Subcutaneous abdominal adipose tissue (tissue), 5 donors: ENCODE measurements at regions not wholly inside any gene's neighbourhood (a gene's known extent, or its start where the extent isn't known, plus 50 kb on each side); places are given as distances from the start of the nearest gene placed in this dataset.

Experiments
- H3K27ac ChIP-seq: one replicate; pipeline ENCODE4 v1.7.0; 2013; ENCODE audit warnings: low read depth, mild to moderate bottlenecking, inconsistent platforms, low read length, moderate library complexity
- H3K27me3 ChIP-seq, 5 donors: one replicate each; pipeline ENCODE4 v1.7.0; 2013; ENCODE audit warnings: low read length in 5 of 5, inconsistent platforms in 1 of 5; ENCODE audit not compliant: control insufficient read depth in 5 of 5, insufficient read depth in 4 of 5
- H3K36me3 ChIP-seq, 5 donors: one replicate each; pipeline ENCODE4 v1.7.0; 2013; ENCODE audit warnings: low read length in 5 of 5; ENCODE audit not compliant: control insufficient read depth in 5 of 5, insufficient read depth in 5 of 5
- H3K4me1 ChIP-seq, 5 donors: one replicate each; pipeline ENCODE4 v1.7.0; 2013; ENCODE audit warnings: low read length in 5 of 5, mild to moderate bottlenecking in 3 of 5, moderate library complexity in 1 of 5; ENCODE audit not compliant: control insufficient read depth in 5 of 5, insufficient read depth in 5 of 5
- H3K4me3 ChIP-seq, 5 donors: one replicate each; pipeline ENCODE4 v1.7.0; 2013; ENCODE audit warnings: low read length in 5 of 5, low read depth in 1 of 5
- H3K9ac ChIP-seq, 5 donors: one replicate each; pipeline ENCODE4 v1.7.0; 2013; ENCODE audit warnings: low read length in 5 of 5, mild to moderate bottlenecking in 4 of 5, moderate library complexity in 3 of 5
- H3K9me3 ChIP-seq, 5 donors: one replicate each; pipeline ENCODE4 v1.7.0; 2013; ENCODE audit warnings: low read length in 5 of 5; ENCODE audit not compliant: control insufficient read depth in 5 of 5
- donor health status: healthy.
- donor health status: healthy.
- donor health status: healthy.
- donor health status: healthy.
- donor health status: healthy.

DNA sequence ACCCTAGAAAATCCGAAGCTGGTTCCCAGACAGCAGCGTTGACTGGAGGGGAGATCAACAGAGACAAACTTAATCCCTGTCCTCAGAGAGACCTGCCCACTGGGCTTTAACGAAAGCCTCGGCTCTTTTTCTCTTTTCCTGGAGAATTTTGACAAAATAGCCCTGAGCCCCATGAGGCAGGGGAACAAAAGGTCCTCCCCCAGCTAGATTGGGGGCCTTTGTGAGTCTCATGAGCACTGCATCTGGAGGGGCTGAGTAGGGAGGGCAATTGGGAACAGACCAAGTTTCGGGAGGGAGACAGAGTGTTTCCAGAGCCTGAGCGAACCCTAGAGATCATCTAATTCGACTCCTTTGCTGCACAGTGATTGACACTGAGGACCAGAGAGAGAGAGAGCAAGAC is 123.9 kb upstream of the HAAO start:
- Histone ChIP-seq H3K4me3 (no peak overlapping the region), H3K9ac (no peak overlapping the region), H3K27ac (no peak overlapping the region), H3K27me3 (no peaks in the 10 kb centered on the region), H3K36me3 (no peaks in the 10 kb centered on the region), H3K4me1 (peaks cover 6 to 49% (median 23%) of the 10 kb centered on the region in 5 donors), H3K9me3 (no peaks in the 10 kb centered on the region)

DNA sequence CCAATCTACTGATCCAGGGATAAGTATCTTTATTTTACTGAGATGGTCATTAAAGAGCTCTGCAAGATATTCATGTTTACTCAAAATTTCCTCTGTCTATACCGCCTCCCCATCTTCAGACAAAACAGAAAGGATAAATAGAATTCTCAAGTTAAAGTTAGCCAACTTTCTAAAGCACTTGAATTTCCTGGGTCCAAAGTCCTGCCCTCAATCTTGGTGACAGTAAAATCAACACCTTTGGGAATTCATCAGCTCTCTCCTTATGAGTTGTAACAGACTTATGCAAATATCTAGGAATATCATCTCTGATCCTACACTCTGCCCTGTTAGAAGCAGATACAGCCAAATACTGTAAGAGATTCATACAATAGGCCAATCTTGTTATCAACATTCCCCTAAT is 122.5 kb upstream of the HAAO start:
- Histone ChIP-seq H3K4me3 (no peak overlapping the region), H3K9ac (no peak overlapping the region), H3K4me1 (peaks cover 6 to 45% (median 28%) of the 10 kb centered on the region in 5 donors), H3K27me3 (no peaks in the 10 kb centered on the region), H3K9me3 (no peaks in the 10 kb centered on the region), H3K27ac (no peak overlapping the region), H3K36me3 (no peaks in the 10 kb centered on the region)

DNA sequence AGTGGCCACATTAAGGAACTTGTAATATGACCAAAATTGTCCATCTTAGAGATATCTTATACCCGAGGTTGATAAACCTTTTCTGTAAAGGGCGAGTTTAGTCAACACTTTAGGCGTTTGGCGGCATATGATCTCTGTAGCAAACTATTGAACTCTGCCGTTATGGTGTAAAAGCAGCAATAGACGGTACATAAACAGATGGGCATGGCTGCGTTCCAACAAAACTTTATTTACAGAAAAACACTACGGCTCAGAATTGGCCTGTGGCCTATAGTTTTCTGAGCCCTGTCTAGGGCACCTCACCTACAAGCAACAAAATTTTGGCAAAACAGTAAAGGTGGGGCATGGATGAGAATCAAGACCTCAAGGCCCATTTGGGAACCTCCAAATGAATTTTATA is 121.9 kb upstream of the HAAO start:
- H3K36me3 ChIP-seq, result no peaks in the 10 kb centered on the region
- H3K27ac ChIP-seq, result no peak overlapping the region
- peaks cover 6 to 44% (median 28%) of the 10 kb centered on the region in 5 donors for H3K4me1 ChIP-seq

DNA sequence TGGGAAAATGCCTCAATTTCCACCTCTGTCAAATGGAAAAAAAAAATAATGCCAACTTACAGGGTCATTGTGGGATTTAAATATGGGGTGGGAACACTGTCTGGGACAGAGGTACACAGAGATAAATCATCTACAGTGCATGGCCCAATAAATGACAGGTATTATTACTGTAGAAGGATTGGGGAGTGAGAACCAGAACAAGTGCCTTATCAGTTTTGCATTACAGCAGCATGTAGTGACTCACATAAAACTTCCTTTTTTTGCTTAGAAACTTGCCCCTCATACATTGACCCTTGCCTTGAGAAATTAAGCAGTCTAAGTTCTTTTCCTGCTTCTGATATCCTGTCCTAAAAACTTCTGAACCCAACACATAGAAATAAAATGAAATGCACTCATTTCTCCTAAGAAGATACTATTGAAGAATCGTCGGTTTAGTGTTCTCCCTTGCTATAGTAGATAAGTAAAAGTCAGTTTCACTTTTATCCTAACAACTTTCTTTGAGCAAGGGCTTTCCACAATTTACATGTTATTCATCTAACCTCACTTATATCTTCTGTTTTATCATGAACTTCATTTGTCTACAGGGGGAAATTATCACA is 121.0 kb upstream of the HAAO start:
- H3K4me1 ChIP-seq, result peaks cover 6 to 39% (median 28%) of the 10 kb centered on the region in 5 donors
- H3K9me3 ChIP-seq, result no peaks in the 10 kb centered on the region
- H3K4me3 ChIP-seq, result no peak overlapping the region
- H3K36me3 ChIP-seq, result no peaks in the 10 kb centered on the region
- no peaks in the 10 kb centered on the region for H3K27me3 ChIP-seq
- H3K9ac ChIP-seq, result no peak overlapping the region
- H3K27ac ChIP-seq, result no peak overlapping the region

More for the DNA sequence above, 121.9 kb upstream of the HAAO start:
- H3K4me3 ChIP-seq, result no peak overlapping the region
- H3K27me3 ChIP-seq, result no peaks in the 10 kb centered on the region
- H3K9ac ChIP-seq, result no peak overlapping the region
- no peaks in the 10 kb centered on the region for H3K9me3 ChIP-seq

DNA sequence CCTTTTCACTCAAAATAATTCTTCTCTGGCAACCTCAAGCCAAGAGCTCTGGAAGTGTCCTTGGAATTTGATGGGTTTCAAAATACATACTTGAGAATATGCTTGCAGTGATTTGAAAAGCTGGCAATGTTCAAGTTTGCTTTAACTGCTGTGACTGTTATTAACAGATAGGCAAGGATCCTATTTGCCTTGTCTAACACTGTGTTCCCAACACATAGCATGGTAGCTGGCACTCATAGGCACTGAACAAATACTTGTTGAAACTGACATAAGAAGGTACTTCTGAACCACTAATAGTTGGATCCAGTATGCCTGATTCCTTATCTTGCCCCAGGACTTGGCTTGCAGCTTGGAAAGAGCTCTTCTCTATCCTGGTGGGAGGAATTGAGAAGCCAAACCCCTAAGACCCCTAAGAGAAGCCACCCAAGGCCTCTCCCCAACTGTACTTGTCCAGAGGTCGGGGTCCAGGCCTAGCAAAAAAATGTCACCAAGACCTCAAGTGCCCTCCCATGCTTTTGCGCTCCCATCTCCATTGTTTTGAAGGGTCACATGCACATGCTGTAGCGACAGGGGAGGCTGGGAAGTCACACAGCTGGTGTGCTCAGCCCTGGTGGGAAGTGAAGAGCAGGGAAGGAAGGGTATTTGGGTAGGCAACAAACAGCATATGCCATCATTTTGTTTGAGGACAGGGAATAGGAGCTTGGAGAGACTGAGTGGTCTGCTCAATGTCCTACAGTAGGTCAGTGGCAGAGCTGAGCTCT is 118.4 kb upstream of the HAAO start:
- Histone ChIP-seq H3K9me3 (no peaks in the 10 kb centered on the region), H3K4me1 (peaks cover 12 to 43% (median 40%) of the 10 kb centered on the region in 5 donors), H3K27me3 (peaks cover 0 to under 1% (median 0%) of the 10 kb centered on the region in 5 donors), H3K27ac (no peak overlapping the region), H3K9ac (no peak overlapping the region), H3K36me3 (no peaks in the 10 kb centered on the region), H3K4me3 (no peak overlapping the region)

DNA sequence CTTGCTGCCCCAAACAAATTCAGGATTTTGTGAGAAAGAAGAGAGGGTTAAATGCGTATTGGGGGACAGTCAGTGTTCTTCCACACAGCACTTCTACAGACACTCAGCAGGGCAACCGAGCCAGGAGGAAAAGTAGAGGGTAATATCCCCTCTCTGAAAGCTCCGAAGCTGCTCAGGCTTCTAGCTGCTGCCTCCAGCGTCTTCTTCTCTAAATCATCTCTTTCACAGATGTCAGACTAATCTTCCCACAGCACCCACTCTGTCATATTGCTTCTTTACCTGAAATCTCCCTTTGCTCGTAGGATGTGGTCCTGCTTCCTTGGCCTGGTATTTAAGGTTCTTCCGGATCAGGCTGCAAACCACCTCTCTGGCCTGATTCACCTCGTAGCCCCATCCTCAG is 117.6 kb upstream of the HAAO start:
- no peak overlapping the region for H3K4me3 ChIP-seq
- no peaks in the 10 kb centered on the region for H3K9me3 ChIP-seq
- H3K36me3 ChIP-seq, result no peaks in the 10 kb centered on the region
- H3K9ac ChIP-seq, result no peak overlapping the region
- H3K27me3 ChIP-seq, result peaks cover 0 to 3% (median 0%) of the 10 kb centered on the region in 5 donors
- H3K4me1 ChIP-seq, result peaks cover 19 to 52% (median 49%) of the 10 kb centered on the region in 5 donors
- H3K27ac ChIP-seq, result no peak overlapping the region

DNA sequence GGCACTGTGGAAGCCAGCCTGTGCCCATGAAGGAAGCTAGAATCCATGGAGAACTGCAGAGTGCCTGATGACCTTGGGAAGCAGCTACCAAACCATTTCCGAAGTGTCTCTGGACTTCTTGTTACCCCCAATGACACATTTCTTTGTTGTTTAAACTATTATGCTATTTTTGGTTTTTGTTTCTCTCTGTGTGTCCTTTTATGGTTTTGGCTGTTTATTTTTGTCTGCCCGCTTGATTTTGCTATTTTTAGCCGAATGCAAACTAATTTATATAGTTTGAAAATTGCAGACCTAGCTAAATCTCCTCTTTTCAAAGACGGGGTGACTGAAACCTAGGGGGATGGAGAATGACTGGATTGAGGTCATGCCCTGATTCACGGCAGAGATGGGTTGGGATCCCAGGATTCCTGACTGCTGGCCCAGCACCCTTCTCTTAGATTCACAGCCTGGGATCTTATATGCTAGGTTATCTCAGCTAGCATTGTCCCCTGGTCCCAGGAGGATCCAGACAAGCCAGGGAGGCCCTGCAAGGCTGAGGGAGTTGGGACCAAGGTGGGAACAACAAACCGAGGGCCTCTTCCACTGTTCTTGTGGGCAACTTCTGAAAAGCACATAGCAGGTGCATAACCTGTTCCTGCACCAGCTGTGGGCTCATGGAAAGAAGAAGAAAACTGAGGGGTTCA is 116.3 kb upstream of the HAAO start:
- H3K27me3 ChIP-seq, result peaks cover 0 to 3% (median 0%) of the 10 kb centered on the region in 5 donors
- H3K4me1 ChIP-seq, result peaks cover 27 to 62% (median 59%) of the 10 kb centered on the region in 5 donors
- no peaks in the 10 kb centered on the region for H3K9me3 ChIP-seq
- H3K36me3 ChIP-seq, result no peaks in the 10 kb centered on the region
- no peak overlapping the region for H3K9ac ChIP-seq
- H3K4me3 ChIP-seq, result no peak overlapping the region
- H3K27ac ChIP-seq, result peak overlapping the region; percentile 92

DNA sequence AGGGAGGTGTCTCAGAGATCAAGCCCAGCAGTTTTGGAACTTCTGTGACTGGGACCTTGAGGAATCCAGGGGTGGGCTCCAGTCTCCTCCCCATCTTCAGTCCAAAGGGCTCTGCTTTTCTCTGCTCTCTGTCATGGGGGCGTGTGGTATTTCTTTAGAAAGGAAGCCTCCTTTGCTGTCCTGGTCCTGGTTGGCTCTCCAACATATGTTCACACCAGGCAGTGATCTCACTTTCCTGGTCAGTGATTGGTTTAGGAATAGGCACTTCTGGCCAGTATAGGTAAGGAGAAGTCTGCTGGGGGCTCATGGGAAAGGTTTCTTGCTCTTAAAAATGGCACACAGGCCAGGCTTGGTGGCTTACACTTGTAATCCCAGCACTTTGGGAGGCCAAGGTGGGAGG is 115.5 kb upstream of the HAAO start:
- peaks cover 30 to 69% (median 59%) of the 10 kb centered on the region in 5 donors for H3K4me1 ChIP-seq
- no peak overlapping the region for H3K4me3 ChIP-seq

DNA sequence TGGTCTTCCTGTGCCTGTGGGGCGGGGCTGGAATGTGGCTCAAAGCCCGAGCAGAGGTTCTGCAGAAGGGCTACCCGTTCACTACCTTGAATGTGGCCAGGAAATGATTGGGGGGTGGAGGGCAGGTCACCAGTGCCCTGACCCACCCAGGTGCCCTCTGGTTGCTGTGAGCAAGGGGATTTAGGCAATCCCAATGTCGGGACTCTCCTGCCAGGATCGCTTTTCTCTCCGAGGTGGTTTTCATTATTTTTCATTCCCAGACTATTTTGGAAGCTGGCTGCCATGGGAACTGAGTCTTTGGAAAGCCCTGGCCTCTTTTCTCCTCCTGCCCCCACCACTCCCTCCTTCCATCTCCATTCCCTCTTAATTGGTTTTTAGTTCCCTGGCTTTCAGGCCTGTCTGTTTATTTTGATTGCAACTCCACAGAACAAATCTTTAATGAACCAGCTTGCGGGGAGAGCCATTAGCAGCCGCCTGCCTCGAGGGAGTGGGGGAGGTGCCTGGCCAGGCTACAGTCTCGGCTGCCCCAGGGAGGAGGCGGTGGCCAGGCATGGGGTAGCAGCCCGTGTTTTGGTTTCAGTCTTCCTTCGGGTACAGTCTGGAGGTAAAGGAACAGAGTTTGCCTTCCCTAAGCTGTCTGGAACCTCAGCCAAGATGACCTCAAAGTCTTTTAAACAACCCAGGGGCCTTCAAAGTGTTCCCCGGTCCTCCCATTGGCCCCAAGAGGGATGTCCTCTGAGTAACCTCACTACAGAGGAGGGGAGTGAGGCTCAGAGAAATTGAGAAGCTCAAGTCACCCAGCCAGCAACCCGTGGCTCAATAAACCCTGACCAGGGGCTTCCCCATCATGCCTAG is 114.4 kb upstream of the HAAO start:
- H3K4me3 ChIP-seq, result peak overlapping the region; percentile 30 to 51 (median 42)
- peaks cover 30 to 69% (median 59%) of the 10 kb centered on the region in 5 donors for H3K4me1 ChIP-seq
- no peaks in the 10 kb centered on the region for H3K36me3 ChIP-seq
- peaks cover 0 to 3% (median 0%) of the 10 kb centered on the region in 5 donors for H3K27me3 ChIP-seq
- peak overlapping the region; percentile 92 for H3K27ac ChIP-seq
- H3K9me3 ChIP-seq, result no peaks in the 10 kb centered on the region
- H3K9ac ChIP-seq, result peak overlapping the region; percentile 42 to 68 (median 57)

More for the DNA sequence above, 115.5 kb upstream of the HAAO start:
- H3K27ac ChIP-seq, result peak overlapping the region; percentile 92
- peaks cover 0 to 3% (median 0%) of the 10 kb centered on the region in 5 donors for H3K27me3 ChIP-seq
- H3K9me3 ChIP-seq, result no peaks in the 10 kb centered on the region
- peak overlapping the region in 1 of 5 donors; percentile 57 for H3K9ac ChIP-seq
- H3K36me3 ChIP-seq, result no peaks in the 10 kb centered on the region
